BLaER1 treated with 17β-estradiol and CSF1 and Interleukin-3, amounts not matched to agents 10 nM and 100 nM (cell line): ENCODE measurements at regions not wholly inside any gene's neighbourhood (a gene's known extent, or its start where the extent isn't known, plus 50 kb on each side); places are given as distances from the start of the nearest gene placed in this dataset.
"Not testable (repeated sequence)": the region's sequence is repeated elsewhere in the genome, so short reads cannot be mapped to it uniquely, and the experiment has no call there.

Experiments used
- H3K27ac ChIP-seq, 11 experiments: shearing (Covaris generic); formaldehyde crosslinking; 2 replicates each; pipeline ENCODE4 v1.8.1; 2022
- H3K27me3 ChIP-seq, 11 experiments: shearing (Covaris generic); formaldehyde crosslinking; 2 replicates each; pipeline ENCODE4 v1.8.1; 2022
- H3K36me3 ChIP-seq, 11 experiments: shearing (Covaris generic); formaldehyde crosslinking; 2 replicates each; pipeline ENCODE4 v1.8.1; 2022
- H3K4me1 ChIP-seq, 10 experiments: shearing (Covaris generic); formaldehyde crosslinking; 2 replicates each; pipeline ENCODE4 v1.8.1; 2022
- H3K4me2 ChIP-seq, 11 experiments: shearing (Covaris generic); formaldehyde crosslinking; 2 replicates each; pipeline ENCODE4 v1.8.1; 2022
- H3K4me3 ChIP-seq, 10 experiments: shearing (Covaris generic); formaldehyde crosslinking; 2 replicates each; pipeline ENCODE4 v1.8.1; 2022
- H3K9ac ChIP-seq, 11 experiments: shearing (Covaris generic); formaldehyde crosslinking; 2 replicates each; pipeline ENCODE4 v1.8.1; 2022
- H3K9me3 ChIP-seq, 11 experiments: shearing (Covaris generic); formaldehyde crosslinking; replicated peaks in 1 of 11; 2 replicates each; pipeline ENCODE4 v1.8.1; 2022
- H4K20me1 ChIP-seq, 11 experiments: shearing (Covaris generic); formaldehyde crosslinking; 2 replicates each; pipeline ENCODE4 v1.8.1; 2022
- Cebpa-rat ChIP-seq, 11 experiments: shearing (Covaris generic); IDR thresholded peaks; 2 replicates each; pipeline ENCODE4 v1.8.1; 2022

DNA sequence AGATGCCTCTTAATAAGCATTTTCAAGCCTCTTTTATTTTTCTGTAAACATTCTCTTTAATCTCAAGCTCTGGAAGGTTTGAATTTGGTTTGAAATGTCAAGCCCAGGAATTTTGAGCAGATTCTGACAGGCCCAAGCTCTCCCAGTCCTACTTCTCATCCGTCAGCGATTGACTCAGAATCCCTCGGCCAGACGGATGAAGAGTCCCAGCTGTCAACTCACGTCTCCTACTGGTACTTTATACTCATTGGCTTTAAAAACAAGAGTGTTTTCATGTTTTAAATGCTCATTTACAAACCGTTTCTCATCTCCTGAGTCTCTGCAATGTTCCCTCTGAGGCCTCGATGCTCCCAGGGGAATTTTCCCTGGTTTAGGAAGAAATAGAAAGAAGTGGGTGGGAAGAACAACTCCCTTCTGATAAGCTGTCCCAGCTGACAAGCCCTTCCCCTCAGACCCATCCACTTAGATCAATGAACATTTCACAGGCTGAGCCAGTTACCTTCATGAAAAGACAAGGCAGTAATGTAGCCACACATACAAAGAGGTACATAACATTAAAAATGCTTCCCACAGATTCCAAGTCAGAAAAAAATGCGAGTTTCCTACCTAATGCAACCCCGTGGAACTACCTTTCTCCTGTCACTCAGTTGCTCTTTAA is 478.2 kb upstream of the DPH6 start:
- Histone ChIP-seq H3K9me3 (no peaks in the 10 kb centered on the region), H3K9ac (no peak overlapping the region), H4K20me1 (no peaks in the 10 kb centered on the region), H3K4me2 (no peak overlapping the region), H3K27ac (no peak overlapping the region), H3K27me3 (no peaks in the 10 kb centered on the region), H3K4me3 (no peak overlapping the region), H3K4me1 (no peaks in the 10 kb centered on the region), H3K36me3 (no peaks in the 10 kb centered on the region)
- no peak for TF ChIP-seq Cebpa-rat (IDR thresholded peaks at IDR 0.05)

DNA sequence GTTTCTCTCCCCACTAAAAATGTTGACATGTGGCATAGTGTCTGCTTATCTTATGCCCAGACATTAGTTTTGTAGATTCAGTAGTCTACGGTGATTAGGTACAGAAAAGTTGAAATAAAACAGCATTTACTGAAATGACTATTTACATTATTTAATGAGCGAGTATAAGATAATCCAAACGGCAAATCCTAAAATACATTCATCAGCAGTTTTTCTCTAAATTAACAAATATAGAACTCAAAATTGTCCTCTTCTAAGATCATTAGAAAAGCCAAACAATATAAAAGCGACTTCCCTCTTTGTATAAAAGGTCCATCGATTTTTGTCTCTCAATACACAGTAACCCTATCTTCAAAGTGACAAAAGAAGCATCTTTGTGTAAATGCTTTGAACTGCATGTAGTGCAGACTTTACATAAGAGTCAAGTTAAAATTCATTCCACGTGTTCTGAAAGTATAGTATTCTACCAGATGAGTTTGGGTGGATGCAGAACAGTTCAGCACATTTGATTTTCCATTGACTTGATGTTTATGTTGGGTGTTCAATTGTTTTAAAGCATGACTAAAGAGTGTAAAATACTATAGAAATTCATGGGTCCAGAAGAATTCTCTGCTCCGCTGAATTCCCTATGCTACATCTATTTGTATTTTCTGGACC is 480.8 kb upstream of the DPH6 start:
- no peaks in the 10 kb centered on the region for H3K9me3 ChIP-seq
- H3K4me3 ChIP-seq = no peak overlapping the region
- no peak overlapping the region for H3K9ac ChIP-seq
- H4K20me1 ChIP-seq = no peaks in the 10 kb centered on the region
- no peak for TF ChIP-seq Cebpa-rat (IDR thresholded peaks at IDR 0.05)
- no peaks in the 10 kb centered on the region for H3K4me1 ChIP-seq
- no peak overlapping the region for H3K4me2 ChIP-seq
- no peaks in the 10 kb centered on the region for H3K36me3 ChIP-seq
- H3K27ac ChIP-seq = no peak overlapping the region
- H3K27me3 ChIP-seq = no peaks in the 10 kb centered on the region

DNA sequence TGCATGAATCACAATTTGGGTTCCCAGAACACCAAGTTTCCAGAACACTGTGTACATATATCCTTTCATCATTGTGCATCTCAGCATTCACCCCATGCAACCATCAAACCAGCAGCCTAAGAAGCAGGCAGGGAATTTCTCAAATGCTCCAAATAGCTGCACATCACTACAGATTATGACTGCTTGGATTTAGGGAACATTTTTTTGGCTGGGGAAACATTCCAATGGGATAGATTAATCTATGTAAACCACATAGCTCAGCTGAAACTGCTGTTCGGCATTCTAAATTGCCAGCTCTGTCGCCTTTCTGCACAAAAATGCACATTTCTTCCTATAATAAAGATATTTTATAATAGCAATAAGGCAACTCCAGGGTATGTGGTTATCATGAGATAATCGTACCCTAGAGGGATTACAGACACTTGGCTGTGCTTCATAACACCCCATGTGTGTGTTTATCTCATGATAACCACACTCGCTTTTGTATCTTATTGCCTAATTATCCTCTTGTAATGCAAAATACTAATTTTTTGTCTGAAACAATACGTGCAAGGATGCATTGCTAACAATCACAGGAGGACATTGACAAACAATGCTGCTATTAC is 483.7 kb upstream of the DPH6 start:
- Histone ChIP-seq H3K9ac (no peak overlapping the region), H3K27ac (no peak overlapping the region), H4K20me1 (no peaks in the 10 kb centered on the region), H3K4me1 (no peaks in the 10 kb centered on the region), H3K4me3 (no peak overlapping the region), H3K36me3 (no peaks in the 10 kb centered on the region), H3K4me2 (no peak overlapping the region), H3K27me3 (no peaks in the 10 kb centered on the region), H3K9me3 (no peaks in the 10 kb centered on the region)
- no peak for TF ChIP-seq Cebpa-rat (IDR thresholded peaks at IDR 0.05)

DNA sequence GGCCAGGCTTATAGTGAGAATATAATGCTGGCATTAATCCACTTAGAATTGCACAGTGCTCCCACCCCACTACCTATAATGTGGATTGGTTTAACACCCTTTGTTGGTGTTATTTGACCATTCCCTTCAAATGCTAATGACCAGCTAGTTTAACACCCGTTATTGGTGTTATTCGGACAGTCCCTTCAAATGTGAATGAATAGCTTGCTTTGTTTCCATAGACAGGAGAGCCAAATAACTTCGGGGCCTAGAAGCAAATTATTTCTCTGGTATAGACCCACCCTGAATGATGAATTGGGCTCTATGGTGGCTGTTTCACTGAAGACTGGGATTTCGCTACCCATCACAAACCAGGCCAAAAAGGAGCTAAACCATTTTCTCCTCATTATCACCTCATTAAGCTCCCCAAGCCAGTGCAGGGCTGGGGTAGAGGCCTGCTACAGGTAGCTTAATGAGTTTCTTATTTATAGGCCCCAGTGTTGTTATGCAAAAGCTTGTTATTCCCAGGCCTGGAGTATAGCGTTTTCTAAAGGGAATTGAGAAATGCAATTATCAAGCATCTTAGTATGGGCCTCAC is 494.1 kb upstream of the DPH6 start:
- no peak overlapping the region for H3K27ac ChIP-seq
- no peaks in the 10 kb centered on the region for H4K20me1 ChIP-seq
- H3K27me3 ChIP-seq = no peaks in the 10 kb centered on the region
- H3K4me2 ChIP-seq = no peak overlapping the region
- H3K4me3 ChIP-seq = no peak overlapping the region
- no peak overlapping the region for H3K9ac ChIP-seq
- no peaks in the 10 kb centered on the region for H3K36me3 ChIP-seq
- H3K9me3 ChIP-seq = no peaks in the 10 kb centered on the region
- H3K4me1 ChIP-seq = no peaks in the 10 kb centered on the region
- no peak for TF ChIP-seq Cebpa-rat (IDR thresholded peaks at IDR 0.05)

DNA sequence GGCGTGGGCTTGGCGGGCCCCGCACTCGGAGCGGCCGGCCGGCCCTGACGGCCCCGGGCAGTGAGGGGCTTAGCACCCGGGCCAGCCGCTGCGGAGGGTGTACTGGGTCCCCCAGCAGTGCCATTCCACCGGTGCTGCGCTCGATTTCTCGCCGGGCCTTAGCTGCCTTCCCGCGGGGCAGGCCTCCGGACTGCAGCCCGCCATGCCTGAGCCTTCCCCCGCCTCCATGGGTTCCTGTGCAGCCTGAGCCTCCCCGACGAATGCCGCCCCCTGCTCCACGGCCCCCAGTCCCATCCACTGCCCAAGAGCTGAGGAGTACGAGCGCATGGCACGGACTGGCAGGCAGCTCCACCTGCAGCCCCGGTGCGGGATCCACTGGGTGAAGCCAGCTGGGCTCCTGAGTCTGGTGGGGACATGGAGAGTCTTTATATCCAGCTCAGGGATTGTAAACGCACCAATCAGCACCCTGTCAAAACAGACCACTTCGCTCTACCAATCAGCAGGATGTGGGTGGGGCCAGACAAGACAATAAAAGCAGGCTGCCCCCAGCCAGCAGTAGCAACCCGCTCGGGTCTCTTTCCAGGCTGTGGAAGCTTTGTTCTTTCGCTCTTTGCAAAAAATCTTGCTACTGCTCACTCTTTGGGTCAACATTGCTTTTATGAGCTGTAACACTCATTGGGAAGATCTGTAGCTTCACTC is 501.2 kb upstream of the DPH6 start:
- not testable (repeated sequence) for H3K4me3 ChIP-seq, H3K27ac ChIP-seq, H4K20me1 ChIP-seq, H3K9me3 ChIP-seq, H3K9ac ChIP-seq, H3K27me3 ChIP-seq, H3K4me2 ChIP-seq, H3K4me1 ChIP-seq, H3K36me3 ChIP-seq

DNA sequence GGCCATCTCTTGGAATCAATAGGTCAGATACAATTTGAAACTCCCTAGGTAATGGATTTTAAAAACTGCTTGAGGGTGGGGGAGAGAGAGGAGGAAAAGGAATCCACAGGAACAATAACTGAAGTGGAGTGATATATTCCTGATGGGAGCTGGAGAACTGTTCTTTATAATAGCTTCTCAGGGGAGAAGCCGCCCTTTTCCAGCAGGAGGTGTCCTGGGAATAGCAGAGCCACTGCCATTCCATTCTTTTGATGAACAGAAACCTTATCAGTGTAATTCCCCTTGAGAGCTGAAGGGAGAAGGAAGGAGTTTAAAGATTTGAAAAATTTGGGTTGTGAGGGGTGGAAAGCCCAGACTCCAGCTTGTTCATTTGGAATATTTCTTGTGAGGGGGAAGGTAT is 504.9 kb upstream of the DPH6 start:
- H3K9ac ChIP-seq = no peak overlapping the region

DNA sequence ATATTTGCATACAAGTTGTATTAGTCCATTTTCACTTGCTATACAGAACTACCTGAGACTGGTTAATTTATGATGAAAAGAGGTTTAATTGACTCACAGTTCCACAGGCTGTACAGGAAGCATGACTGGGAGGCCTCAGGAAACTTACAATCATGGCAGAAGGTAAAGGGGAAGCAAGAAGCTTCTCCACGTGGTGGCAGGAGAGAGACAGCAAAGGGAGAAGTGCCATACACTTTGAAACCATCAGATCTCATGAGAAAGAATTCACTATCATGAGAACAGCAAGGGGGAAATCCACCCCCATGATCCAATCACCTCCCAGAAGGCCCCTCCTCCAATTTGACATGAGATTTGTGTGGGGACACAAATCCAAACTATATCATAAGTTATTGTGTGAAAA is 506.7 kb upstream of the DPH6 start:
- not testable (repeated sequence) for H3K36me3 ChIP-seq, H3K9me3 ChIP-seq, H3K9ac ChIP-seq, H3K27ac ChIP-seq, H3K4me1 ChIP-seq, H3K4me2 ChIP-seq, H3K4me3 ChIP-seq, H3K27me3 ChIP-seq, H4K20me1 ChIP-seq

More for the DNA sequence above, 504.9 kb upstream of the DPH6 start:
- Histone ChIP-seq H3K36me3 (no peaks in the 10 kb centered on the region), H3K27me3 (no peaks in the 10 kb centered on the region), H3K4me3 (no peak overlapping the region), H3K4me2 (no peak overlapping the region), H3K27ac (no peak overlapping the region), H3K9me3 (peaks cover 0 to 9% (median 0%) of the 10 kb centered on the region in 11 experiments; a peak in 5 of 22 replicates), H3K4me1 (no peaks in the 10 kb centered on the region), H4K20me1 (no peaks in the 10 kb centered on the region)
- TF ChIP-seq Cebpa-rat (IDR thresholded peaks at IDR 0.05) = no peak

DNA sequence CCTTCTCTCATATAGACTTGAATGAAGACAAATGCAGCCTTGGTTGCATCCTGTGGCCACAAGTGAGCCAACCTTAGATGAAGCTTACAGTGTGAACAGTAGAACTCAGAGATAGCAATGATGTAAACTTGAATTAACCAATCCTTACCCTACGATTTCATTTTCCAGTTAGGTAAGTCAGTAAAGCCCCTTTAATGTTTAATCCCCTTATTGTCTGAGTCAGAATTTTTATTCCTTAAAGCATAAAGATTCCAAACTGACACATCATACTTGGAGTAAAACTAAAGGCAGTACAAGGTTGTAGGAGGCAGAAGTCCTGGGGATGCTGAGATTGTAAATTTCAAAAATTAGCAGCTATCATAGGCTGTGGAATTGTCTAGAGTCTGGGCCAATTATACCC is 507.8 kb upstream of the DPH6 start:
- Histone ChIP-seq H3K9ac (no peak overlapping the region), H3K27me3 (no peaks in the 10 kb centered on the region), H3K9me3 (no peaks in the 10 kb centered on the region), H3K4me2 (no peak overlapping the region), H3K4me3 (no peak overlapping the region), H3K27ac (no peak overlapping the region), H3K4me1 (no peaks in the 10 kb centered on the region), H3K36me3 (no peaks in the 10 kb centered on the region), H4K20me1 (no peaks in the 10 kb centered on the region)
- no peak for TF ChIP-seq Cebpa-rat (IDR thresholded peaks at IDR 0.05)

DNA sequence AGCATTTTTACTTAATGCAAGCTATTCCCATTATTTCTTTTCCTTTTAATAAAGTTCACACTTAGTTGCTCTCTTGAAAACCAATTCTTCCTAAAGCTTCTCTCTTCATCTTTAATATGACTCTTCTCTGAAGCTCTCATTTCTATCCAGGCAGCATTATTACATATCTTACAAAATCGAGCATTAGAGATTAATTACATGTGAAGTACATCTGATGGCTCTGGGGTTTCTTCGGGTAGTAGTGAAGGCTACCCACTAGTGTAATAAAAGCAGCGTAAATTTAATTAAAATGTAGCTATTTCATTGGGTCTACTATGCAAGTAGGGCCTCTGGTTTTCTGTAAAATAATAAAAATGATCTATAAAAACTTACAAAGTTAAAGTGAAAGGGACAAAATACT is 513.6 kb upstream of the DPH6 start:
- Histone ChIP-seq H4K20me1 (no peaks in the 10 kb centered on the region), H3K9ac (no peak overlapping the region), H3K36me3 (no peaks in the 10 kb centered on the region), H3K9me3 (no peaks in the 10 kb centered on the region), H3K27me3 (no peaks in the 10 kb centered on the region), H3K27ac (no peak overlapping the region), H3K4me2 (no peak overlapping the region), H3K4me3 (no peak overlapping the region), H3K4me1 (0 out of 20 replicates have a peak, but pooled peaks cover 0 to 4% (median 0%) of the 10 kb centered on the region in 10 experiments)
- TF ChIP-seq Cebpa-rat (IDR thresholded peaks at IDR 0.05) = no peak
